ENCODE measurements at regions not wholly inside any gene's neighbourhood (a gene's known extent, or its start where the extent isn't known, plus 50 kb on each side); places are given as distances from the start of the nearest gene placed in this dataset.

GRCh38 chr10:25114036-25114411, 60.8 kb upstream of the GPR158 start:
- no peak for FAIRE-seq

GRCh38 chr10:25117757-25118156, 57.0 kb upstream of the GPR158 start:
- no peak for FAIRE-seq

- no peak for FAIRE-seq
Measured at GRCh38 chr10:25120188-25120587, 54.6 kb upstream of the GPR158 start.

Measured in islet of Langerhans (tissue), 1 donor.